MM.1S (cell line): ENCODE measurements at regions not wholly inside any gene's neighbourhood (a gene's known extent, or its start where the extent isn't known, plus 50 kb on each side); places are given as distances from the start of the nearest gene placed in this dataset.

Experiments
- DNase-seq: peaks from one replicate; pipeline ENCODE4 v3.0.0-alpha.2; 2015
- H2AFZ ChIP-seq: fragments of 300-600 bp; sonication (generic); 2 replicates; pipeline ENCODE4 v1.6.0; 2016; ENCODE audit warnings: antibody characterized with exemption, low read length
- H3F3A ChIP-seq: fragments of 300-600 bp; sonication (generic); 2 replicates; pipeline ENCODE4 v1.6.1; 2016; ENCODE audit warnings: mild to moderate bottlenecking, antibody characterized with exemption, low read length, moderate library complexity, mixed read lengths; ENCODE audit not compliant: insufficient read depth
- H3K27ac ChIP-seq: fragments of 300-600 bp; sonication (generic); 2 replicates; pipeline ENCODE4 v1.5.1; 2016; ENCODE audit warnings: mild to moderate bottlenecking, low read length
- H3K27me3 ChIP-seq: fragments of 300-600 bp; sonication (generic); replicated peaks from 2 replicates; pipeline ENCODE4 v1.6.0; 2016; ENCODE audit warnings: low read length; ENCODE audit not compliant: insufficient read depth
- H3K36me3 ChIP-seq: fragments of 300-600 bp; sonication (generic); replicated peaks from 2 replicates; pipeline ENCODE4 v1.6.1; 2016; ENCODE audit warnings: mild to moderate bottlenecking, low read length, mixed read lengths; ENCODE audit not compliant: insufficient read depth
- H3K4me1 ChIP-seq: fragments of 300-600 bp; sonication (generic); 2 replicates; pipeline ENCODE4 v1.6.1; 2016; ENCODE audit warnings: low read length, mixed read lengths
- H3K4me2 ChIP-seq: fragments of 300-600 bp; sonication (generic); 2 replicates; pipeline ENCODE4 v1.6.0; 2016; ENCODE audit warnings: low read depth, low read length
- H3K4me3 ChIP-seq: fragments of 300-600 bp; sonication (generic); 2 replicates; pipeline ENCODE4 v1.5.1; 2016; ENCODE audit warnings: low read length, mixed read lengths
- H3K79me2 ChIP-seq: fragments of 300-600 bp; sonication (generic); 2 replicates; pipeline ENCODE4 v1.6.1; 2016; ENCODE audit warnings: mixed run types, low read length, mixed read lengths
- H3K9ac ChIP-seq: fragments of 300-600 bp; sonication (generic); 2 replicates; pipeline ENCODE4 v1.6.1; 2016; ENCODE audit warnings: low read length, mixed read lengths
- H3K9me2 ChIP-seq: fragments of 300-600 bp; sonication (generic); replicated peaks from 2 replicates; pipeline ENCODE4 v1.6.1; 2016; ENCODE audit warnings: mild to moderate bottlenecking, low read length, mixed read lengths; ENCODE audit not compliant: insufficient read depth
- H3K9me3 ChIP-seq: fragments of 300-600 bp; sonication (generic); replicated peaks from 2 replicates; pipeline ENCODE4 v1.6.1; 2016; ENCODE audit warnings: mild to moderate bottlenecking, low read length, mixed read lengths; ENCODE audit not compliant: insufficient read depth
- H4K20me1 ChIP-seq: fragments of 300-600 bp; sonication (generic); 2 replicates; pipeline ENCODE4 v1.6.1; 2016; ENCODE audit warnings: mild to moderate bottlenecking, low read length, moderate library complexity, mixed read lengths; ENCODE audit not compliant: insufficient read depth
- EZH2 ChIP-seq: fragments of 300-600 bp; sonication (generic); optimal IDR thresholded peaks from 2 replicates; pipeline ENCODE3; 2017; ENCODE audit warnings: low read depth, mild to moderate bottlenecking, antibody characterized with exemption, low read length, mixed read lengths
- EZH2phosphoT487 ChIP-seq: fragments of 300-600 bp; sonication (generic); IDR thresholded peaks from 2 replicates; pipeline ENCODE4 v1.6.1; 2018; ENCODE audit warnings: antibody characterized with exemption, low read length
- TF ChIP-seq, protein P1 (sequence below): fragments of 300-600 bp; sonication (generic); IDR thresholded peaks from 2 replicates; pipeline ENCODE4 v1.5.1; 2016; ENCODE audit warnings: antibody characterized with exemption, low read length, mixed read lengths

DNA sequence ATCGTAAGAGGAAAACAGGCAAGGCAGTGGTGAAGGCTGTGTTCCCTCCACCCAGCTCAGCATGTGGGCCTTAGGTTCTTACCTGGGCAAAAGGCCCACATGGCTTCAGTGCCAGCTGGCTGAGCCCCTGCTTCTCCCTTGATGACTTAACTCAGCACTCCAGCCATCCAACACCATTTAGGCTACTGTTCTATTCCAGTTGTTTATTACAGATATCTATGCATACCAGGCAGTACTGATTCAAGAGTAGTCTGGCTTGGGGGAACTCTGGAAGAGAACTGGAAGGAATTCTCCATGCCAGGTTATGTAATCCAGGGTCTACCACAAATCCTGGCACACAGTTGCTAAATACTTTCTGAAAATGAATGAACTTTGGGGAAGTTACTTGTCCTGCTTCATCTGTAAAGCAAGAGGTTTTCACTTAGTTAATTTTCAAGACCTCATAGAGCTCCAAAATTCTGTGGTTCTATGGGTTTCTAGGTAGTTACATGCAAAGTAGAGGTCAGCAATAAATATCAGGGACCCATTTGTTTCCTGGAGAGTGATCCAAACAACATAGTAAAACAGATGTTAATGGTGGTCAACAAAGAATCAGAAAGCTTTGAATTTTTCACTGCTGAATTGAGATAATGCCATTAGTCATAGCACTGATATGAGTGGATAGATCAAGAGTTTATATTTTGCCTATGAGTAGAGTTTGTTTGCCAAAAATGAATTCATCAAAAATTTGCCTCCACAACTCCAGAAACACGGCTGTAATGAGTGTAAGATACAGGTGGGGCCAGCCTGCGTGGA is 88.2 kb upstream of the OSMR start:
- Histone ChIP-seq H3K4me1 (no peaks in the 10 kb centered on the region), H3K9me2 (no peaks in the 10 kb centered on the region), H3K79me2 (no peaks in the 10 kb centered on the region), H2AFZ (no peak overlapping the region), H3F3A (no peaks in the 10 kb centered on the region), H3K9me3 (no peaks in the 10 kb centered on the region), H3K9ac (no peak overlapping the region), H3K4me2 (no peak overlapping the region), H4K20me1 (no peaks in the 10 kb centered on the region), H3K36me3 (no peaks in the 10 kb centered on the region), H3K4me3 (no peak overlapping the region), H3K27ac (no peak overlapping the region), H3K27me3 (no peaks in the 10 kb centered on the region)
- TF ChIP-seq EZH2 (no peak), EZH2phosphoT487 (no peak)
- TF ChIP-seq, protein P1, sequence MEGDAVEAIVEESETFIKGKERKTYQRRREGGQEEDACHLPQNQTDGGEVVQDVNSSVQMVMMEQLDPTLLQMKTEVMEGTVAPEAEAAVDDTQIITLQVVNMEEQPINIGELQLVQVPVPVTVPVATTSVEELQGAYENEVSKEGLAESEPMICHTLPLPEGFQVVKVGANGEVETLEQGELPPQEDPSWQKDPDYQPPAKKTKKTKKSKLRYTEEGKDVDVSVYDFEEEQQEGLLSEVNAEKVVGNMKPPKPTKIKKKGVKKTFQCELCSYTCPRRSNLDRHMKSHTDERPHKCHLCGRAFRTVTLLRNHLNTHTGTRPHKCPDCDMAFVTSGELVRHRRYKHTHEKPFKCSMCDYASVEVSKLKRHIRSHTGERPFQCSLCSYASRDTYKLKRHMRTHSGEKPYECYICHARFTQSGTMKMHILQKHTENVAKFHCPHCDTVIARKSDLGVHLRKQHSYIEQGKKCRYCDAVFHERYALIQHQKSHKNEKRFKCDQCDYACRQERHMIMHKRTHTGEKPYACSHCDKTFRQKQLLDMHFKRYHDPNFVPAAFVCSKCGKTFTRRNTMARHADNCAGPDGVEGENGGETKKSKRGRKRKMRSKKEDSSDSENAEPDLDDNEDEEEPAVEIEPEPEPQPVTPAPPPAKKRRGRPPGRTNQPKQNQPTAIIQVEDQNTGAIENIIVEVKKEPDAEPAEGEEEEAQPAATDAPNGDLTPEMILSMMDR = no peak
- no peak for DNase-seq

DNA sequence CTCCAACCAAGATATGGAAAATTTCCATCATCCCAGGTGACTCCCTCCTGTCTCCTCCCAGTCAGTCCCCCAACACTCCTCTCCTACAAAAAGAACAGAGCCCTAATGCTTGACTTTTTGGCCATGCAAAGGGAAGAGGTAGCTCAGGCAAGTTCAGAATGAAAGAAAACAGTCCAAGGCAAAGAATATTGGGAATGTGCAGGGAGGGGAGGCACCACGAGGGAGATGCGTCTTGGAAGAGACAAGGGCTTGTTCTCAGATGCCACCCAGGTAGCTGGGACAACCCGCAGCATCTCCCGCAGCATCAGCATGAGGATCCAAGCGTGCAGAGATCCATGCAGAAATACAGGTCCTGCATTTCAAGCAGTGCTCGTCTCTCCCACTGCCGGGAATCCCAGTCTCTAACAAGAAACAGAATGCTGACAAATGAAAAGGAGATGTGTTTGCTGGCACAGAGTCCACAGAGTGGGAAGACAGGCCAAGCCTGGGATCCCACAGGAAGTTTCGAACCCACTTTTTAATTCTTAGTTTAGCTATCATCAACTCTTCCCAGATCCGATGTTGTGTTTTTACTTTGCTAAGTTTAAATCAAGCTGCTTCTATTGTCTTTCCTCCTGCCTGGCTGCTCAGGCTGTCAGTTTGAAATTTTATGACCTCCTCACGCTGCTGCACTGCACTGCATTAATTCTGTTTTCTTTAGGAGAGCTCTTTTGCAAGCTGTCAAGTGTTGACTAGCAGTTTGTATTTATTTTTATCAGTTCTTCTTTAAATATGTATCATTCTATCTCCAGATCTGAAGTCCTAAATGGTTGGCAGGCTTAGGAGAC is 86.8 kb upstream of the OSMR start:
- no peaks in the 10 kb centered on the region for H3K36me3 ChIP-seq
- H3K4me2 ChIP-seq = no peak overlapping the region
- no peaks in the 10 kb centered on the region for H3K79me2 ChIP-seq
- H3K4me3 ChIP-seq = no peak overlapping the region
- no peak for TF ChIP-seq EZH2
- TF ChIP-seq, protein P1 = no peak
- TF ChIP-seq EZH2phosphoT487 = no peak
- no peaks in the 10 kb centered on the region for H3K9me2 ChIP-seq
- no peaks in the 10 kb centered on the region for H3K27me3 ChIP-seq
- no peak for DNase-seq
- no peaks in the 10 kb centered on the region for H3K9me3 ChIP-seq
- H4K20me1 ChIP-seq = no peaks in the 10 kb centered on the region
- H2AFZ ChIP-seq = no peak overlapping the region
- no peaks in the 10 kb centered on the region for H3F3A ChIP-seq
- H3K27ac ChIP-seq = no peak overlapping the region
- H3K9ac ChIP-seq = no peak overlapping the region
- no peaks in the 10 kb centered on the region for H3K4me1 ChIP-seq

DNA sequence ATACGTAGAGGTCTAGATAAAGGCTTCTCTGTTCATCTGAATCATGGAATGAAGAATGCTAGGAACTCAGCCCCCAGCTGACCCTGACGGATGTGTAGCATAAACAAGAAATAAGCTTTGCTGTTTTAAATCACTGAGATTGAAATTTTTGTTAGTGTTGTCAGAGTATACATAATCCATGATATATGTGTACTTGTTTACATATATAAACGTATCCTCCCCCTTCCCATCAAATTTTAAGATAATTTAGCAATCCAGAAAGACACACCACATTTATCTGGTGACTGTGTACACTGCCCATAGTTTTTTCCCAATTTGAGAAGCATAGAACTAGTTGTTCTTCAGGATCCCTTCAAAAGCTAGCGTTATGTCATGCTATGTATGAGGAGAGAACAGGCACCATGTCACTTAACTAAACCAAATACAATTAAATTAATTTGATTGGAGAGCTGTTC is 80.8 kb upstream of the OSMR start:
- TF ChIP-seq, protein P1 = no peak
- TF ChIP-seq EZH2 (no peak), EZH2phosphoT487 (no peak)
- Histone ChIP-seq H3K4me2 (no peak overlapping the region), H3K79me2 (no peaks in the 10 kb centered on the region), H3F3A (no peaks in the 10 kb centered on the region), H2AFZ (no peak overlapping the region), H3K36me3 (no peaks in the 10 kb centered on the region), H3K9me2 (no peaks in the 10 kb centered on the region), H3K9ac (no peak overlapping the region), H4K20me1 (no peaks in the 10 kb centered on the region), H3K27me3 (no peaks in the 10 kb centered on the region), H3K4me1 (no peaks in the 10 kb centered on the region), H3K4me3 (no peak overlapping the region), H3K27ac (no peak overlapping the region), H3K9me3 (no peaks in the 10 kb centered on the region)
- DNase-seq = no peak
